ENCODE measurements at regions not wholly inside any gene's neighbourhood (a gene's known extent, or its start where the extent isn't known, plus 50 kb on each side); places are given as distances from the start of the nearest gene placed in this dataset.

DNA sequence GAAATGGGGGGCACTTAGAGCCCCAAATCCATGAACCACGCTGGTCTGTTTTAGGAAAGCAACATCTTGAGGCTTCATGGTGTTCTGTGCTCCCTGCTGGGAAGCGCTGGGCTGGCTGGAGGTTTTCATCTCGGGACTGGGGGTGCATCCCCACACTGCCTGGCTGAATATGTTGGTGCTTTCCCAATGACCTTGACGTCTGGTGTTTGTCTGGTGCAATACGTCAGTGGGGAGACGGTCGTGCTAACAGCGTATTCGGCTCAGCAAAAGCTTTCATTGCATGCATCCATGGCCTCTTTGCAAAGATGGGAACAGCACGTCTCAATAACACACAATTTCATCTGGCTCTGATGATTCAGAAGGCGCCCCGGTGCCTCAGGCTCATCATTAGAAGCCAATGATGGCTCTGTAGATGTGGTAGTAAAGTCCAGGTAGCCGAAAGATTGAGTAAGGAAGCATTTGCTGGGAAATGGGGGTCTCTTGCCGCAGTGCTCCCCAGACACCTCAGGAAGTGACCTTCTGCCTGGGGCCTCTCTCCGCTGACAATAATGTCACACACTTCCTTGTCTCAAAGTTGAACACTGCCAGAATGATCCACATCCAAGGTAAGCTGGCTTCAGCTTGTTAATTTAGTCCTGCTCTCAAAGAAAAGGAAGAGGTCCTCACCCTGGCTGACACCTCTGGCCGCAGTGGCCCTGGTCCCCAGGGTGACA, 97.7 kb downstream of the ING1 start:
- no peaks in the 10 kb centered on the region for H3K9me3 ChIP-seq
- TF ChIP-seq, protein P1, sequence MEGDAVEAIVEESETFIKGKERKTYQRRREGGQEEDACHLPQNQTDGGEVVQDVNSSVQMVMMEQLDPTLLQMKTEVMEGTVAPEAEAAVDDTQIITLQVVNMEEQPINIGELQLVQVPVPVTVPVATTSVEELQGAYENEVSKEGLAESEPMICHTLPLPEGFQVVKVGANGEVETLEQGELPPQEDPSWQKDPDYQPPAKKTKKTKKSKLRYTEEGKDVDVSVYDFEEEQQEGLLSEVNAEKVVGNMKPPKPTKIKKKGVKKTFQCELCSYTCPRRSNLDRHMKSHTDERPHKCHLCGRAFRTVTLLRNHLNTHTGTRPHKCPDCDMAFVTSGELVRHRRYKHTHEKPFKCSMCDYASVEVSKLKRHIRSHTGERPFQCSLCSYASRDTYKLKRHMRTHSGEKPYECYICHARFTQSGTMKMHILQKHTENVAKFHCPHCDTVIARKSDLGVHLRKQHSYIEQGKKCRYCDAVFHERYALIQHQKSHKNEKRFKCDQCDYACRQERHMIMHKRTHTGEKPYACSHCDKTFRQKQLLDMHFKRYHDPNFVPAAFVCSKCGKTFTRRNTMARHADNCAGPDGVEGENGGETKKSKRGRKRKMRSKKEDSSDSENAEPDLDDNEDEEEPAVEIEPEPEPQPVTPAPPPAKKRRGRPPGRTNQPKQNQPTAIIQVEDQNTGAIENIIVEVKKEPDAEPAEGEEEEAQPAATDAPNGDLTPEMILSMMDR (IDR thresholded peaks at IDR 0.05) = no peak
- H3K27me3 ChIP-seq = peaks cover 85% of the 10 kb centered on the region
- H3K27ac ChIP-seq = no peak overlapping the region
- H3K4me3 ChIP-seq (ENCODE audit: low read depth in 1 of 2, low read length in 1 of 2) = no peak overlapping the region
- no peaks in the 10 kb centered on the region for H3K4me1 ChIP-seq (ENCODE audit: control insufficient read depth in 1 of 2, insufficient read depth in 1 of 2, low read depth in 1 of 2, low read length in 1 of 2)
- no peaks in the 10 kb centered on the region for H3K36me3 ChIP-seq

DNA sequence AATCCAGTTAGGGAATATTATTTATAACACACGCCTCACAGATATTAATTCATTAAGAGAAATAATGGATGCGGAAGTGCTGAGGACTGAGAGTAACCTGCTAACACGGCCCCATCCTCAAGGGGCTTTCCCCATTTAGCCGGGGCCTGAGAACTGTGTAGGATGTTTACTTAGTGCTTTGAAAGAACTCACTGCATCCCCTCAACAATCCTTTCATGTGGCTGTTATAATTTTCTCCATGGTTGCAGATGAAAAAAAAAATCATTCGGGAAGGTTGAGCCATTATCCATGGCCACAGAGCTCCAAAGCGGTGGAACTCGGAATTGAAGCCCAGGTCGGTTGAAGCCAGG, 98.2 kb downstream of the ING1 start:
- Histone ChIP-seq H3K27me3 (peaks cover 81% of the 10 kb centered on the region), H3K27ac (no peak overlapping the region), H3K9me3 (no peaks in the 10 kb centered on the region), H3K36me3 (no peaks in the 10 kb centered on the region), H3K4me1 (ENCODE audit: control insufficient read depth in 1 of 2, insufficient read depth in 1 of 2, low read depth in 1 of 2, low read length in 1 of 2) (no peaks in the 10 kb centered on the region), H3K4me3 (ENCODE audit: low read depth in 1 of 2, low read length in 1 of 2) (no peak overlapping the region)
- TF ChIP-seq, protein P1 (IDR thresholded peaks at IDR 0.05) = no peak

DNA sequence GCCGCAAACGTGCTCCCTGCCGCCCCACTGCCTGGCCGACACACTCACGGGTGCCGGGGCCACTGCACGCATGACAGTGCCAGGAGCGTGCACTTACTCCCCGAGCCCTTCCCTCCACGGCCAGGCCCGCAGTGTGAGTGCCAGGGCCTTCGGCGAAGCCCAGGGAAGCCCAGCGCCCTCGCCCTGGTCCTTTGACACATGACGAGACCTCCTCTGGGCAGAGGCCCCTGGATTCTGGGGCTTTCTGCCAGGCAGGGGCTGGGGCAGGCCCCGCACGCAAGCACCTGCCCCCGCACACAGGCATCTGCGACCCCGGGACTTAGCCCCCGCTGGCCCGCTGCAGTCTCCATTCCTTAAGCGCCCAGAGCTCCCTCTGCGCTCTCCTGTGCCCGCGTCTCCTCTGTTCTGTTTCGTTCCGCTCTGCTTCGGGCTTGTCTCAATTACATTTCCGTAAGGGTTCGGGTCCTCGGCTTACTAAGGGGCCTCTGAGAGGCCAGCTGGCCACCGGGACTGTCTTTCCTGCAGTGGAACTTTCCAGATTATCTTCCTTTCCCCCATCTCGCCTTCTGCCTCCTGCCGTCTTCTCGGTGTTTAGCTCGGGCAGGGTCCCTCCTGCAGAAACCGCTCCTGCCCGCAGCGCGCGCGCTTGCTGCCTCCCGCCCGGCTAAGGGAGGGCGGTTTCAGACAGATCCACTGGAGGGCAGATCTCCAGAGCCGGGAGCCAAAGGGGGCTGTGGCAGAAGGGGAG, 98.8 kb downstream of the ING1 start:
- H3K36me3 ChIP-seq = no peaks in the 10 kb centered on the region
- no peak overlapping the region for H3K4me3 ChIP-seq (ENCODE audit: low read depth in 1 of 2, low read length in 1 of 2)
- H3K27ac ChIP-seq = no peak overlapping the region
- no peaks in the 10 kb centered on the region for H3K4me1 ChIP-seq (ENCODE audit: control insufficient read depth in 1 of 2, insufficient read depth in 1 of 2, low read depth in 1 of 2, low read length in 1 of 2)
- TF ChIP-seq, protein P1 (IDR thresholded peaks at IDR 0.05) = no peak
- peaks cover 78% of the 10 kb centered on the region for H3K27me3 ChIP-seq
- H3K9me3 ChIP-seq = no peaks in the 10 kb centered on the region

DNA sequence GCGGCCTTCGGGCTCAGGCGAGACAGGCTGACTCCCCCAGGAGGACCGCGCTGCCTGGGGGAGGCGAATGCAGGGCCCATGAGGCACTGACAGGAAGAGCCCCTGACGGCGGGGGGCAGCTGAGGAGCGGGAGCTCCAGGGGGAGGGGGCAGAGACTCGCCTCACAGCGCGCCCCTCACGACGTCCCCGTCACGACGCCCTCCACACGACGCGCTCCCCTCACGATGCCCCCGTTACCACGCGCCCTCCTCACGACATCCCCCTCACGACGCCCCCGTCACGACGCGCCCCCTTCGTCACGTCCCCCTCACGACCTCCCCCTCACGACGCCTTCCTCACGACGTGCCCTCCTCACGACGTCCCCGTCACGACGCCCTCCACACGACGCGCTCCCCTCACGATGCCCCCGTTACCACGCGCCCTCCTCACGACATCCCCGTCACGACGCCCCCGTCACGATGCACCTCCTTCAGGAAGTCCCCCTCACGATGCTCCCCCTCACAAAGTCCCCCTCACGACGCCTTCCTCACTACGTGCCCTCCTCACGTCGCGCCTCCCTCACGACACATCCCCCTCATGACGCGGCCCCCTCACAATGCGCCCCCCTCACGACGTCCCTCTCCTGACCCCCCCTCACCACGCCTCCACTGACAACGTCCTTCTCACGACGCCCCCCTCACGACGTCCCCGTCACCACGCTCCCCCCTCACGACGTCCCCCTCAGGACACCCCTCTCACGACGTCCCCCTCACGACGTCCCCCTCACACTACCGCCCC, 99.6 kb downstream of the ING1 start:
- peaks cover 71% of the 10 kb centered on the region for H3K27me3 ChIP-seq
- TF ChIP-seq, protein P1 (IDR thresholded peaks at IDR 0.05) = no peak
- no peaks in the 10 kb centered on the region for H3K4me1 ChIP-seq (ENCODE audit: control insufficient read depth in 1 of 2, insufficient read depth in 1 of 2, low read depth in 1 of 2, low read length in 1 of 2)
- no peak overlapping the region for H3K27ac ChIP-seq
- H3K9me3 ChIP-seq = no peaks in the 10 kb centered on the region
- H3K4me3 ChIP-seq (ENCODE audit: low read depth in 1 of 2, low read length in 1 of 2) = no peak overlapping the region
- no peaks in the 10 kb centered on the region for H3K36me3 ChIP-seq

DNA sequence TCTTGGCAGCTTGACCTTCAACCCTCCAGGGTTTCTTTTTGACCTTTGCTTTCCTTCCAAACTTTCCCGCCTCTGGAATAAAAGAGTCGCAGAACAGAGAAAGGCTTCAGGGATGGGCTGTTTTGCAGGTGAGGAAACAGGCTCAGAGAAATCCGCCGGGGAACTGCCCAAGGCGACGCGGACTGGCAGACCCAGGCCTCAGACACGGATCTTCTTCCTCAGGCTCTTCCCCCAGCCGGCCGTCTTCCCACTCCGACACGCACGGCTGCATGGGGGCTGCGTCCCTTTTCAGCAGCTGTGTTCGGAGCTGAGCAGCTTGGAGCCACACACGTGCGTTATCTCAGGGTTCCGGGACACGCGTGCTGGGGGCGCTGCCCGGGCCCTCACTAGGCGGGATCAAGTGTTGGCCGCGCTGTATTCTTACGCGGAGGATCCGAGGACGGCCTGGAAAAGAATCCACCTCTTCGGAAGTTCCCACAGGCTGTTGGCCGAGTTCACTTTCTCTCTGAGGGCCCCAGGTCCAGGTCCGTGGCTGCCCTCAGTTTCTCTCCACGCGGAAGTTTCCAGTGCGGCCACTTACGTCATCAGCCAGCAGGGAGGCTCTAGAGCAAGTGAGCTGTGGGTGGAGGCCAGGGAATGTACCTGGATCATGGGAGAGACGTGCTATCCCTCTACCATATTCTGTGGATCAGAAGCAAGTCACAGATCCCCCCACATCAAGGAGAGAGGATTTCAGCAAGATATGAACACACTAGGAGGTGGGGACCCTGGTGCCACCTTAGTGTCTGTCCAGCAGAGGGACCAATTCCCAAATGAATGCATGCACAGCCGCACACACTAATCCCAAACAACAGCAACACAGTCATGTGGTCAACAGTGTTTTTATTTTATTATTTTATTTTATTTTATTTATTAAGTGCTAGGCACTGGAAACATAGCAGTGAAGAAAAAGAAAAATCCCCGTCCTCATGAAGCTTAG, 100.4 kb downstream of the ING1 start:
- H3K4me1 ChIP-seq (ENCODE audit: control insufficient read depth in 1 of 2, insufficient read depth in 1 of 2, low read depth in 1 of 2, low read length in 1 of 2) = no peaks in the 10 kb centered on the region
- no peak overlapping the region for H3K27ac ChIP-seq
- TF ChIP-seq, protein P1 (IDR thresholded peaks at IDR 0.05) = no peak
- no peak overlapping the region for H3K4me3 ChIP-seq (ENCODE audit: low read depth in 1 of 2, low read length in 1 of 2)
- no peaks in the 10 kb centered on the region for H3K36me3 ChIP-seq
- peaks cover 62% of the 10 kb centered on the region for H3K27me3 ChIP-seq
- no peaks in the 10 kb centered on the region for H3K9me3 ChIP-seq

All from neutrophil (primary cell).